ENCODE measurements at regions not wholly inside any gene's neighbourhood (a gene's known extent, or its start where the extent isn't known, plus 50 kb on each side); places are given as distances from the start of the nearest gene placed in this dataset.

DNA sequence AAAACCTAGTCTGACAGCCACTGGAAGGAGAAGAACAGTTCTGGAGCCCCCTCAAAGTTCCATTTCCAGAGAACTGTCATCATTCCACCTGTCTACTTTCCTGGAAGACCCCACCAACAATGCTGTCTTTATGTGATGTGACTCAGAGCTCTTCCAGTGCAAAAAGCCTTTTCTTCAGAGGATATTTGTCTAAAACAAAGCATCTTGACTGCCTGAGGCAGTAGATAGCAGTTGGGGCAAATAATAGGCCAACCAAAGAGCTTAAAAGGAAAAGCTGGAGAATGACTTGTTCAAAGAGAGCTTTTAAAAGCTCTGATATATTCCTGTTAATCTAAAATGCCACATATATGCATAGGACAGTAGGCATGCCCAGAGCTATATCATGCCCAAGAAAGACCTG lies 62.6 kb downstream of the MIS18A start:
- Histone ChIP-seq H3K36me3 (no peaks in the 10 kb centered on the region), H3K4me3 (no peak overlapping the region), H3K4me1 (0 out of 2 replicates have a peak, but pooled peaks cover 2% of the 10 kb centered on the region), H3K27me3 (no peaks in the 10 kb centered on the region), H3K9me3 (replicated peaks) (peaks cover 6% of the 10 kb centered on the region; the same call in 1 of the 2 replicates), H3K27ac (no peak overlapping the region)
- peak in 1 of 2 experiments; percentile 49 for DNase-seq

GRCh38 chr21:32215306-32215685 lies 63.6 kb downstream of the MIS18A start:
- Histone ChIP-seq H3K4me3 (no peak overlapping the region), H3K36me3 (no peaks in the 10 kb centered on the region), H3K27ac (no peak overlapping the region), H3K9me3 (replicated peaks) (peaks cover 6% of the 10 kb centered on the region; the same call in 1 of the 2 replicates), H3K4me1 (0 out of 2 replicates have a peak, but pooled peaks cover 2% of the 10 kb centered on the region), H3K27me3 (no peaks in the 10 kb centered on the region)
- DNase-seq = no peak

GRCh38 chr21:32214654-32215305 lies 64.1 kb downstream of the MIS18A start:
- Histone ChIP-seq H3K27me3 (no peaks in the 10 kb centered on the region), H3K36me3 (no peaks in the 10 kb centered on the region), H3K4me1 (0 out of 2 replicates have a peak, but pooled peaks cover 2% of the 10 kb centered on the region), H3K4me3 (no peak overlapping the region), H3K9me3 (replicated peaks) (peaks cover 6% of the 10 kb centered on the region; the same call in 1 of the 2 replicates), H3K27ac (no peak overlapping the region)
- DNase-seq = no peak

DNA sequence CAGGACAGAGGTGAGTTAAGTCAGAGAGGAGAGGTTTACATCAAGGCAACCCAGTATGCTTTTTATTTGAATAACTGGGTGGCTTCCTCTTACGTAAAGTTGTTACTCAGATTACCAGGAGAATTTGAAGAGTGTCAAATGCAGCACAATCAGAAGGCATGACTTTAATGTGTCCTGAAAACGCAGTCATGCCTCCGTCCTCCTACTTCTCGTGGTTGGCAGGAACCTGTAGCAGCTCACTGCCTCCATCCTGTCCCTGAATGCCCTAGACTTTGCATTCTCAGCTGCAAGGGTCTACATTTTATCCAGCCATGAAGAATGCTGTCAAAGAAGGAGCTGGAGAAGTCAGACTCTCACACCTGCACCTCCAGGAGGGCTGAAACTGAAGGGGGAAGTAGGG lies 66.7 kb downstream of the MIS18A start:
- Histone ChIP-seq H3K4me3 (no peak overlapping the region), H3K36me3 (no peaks in the 10 kb centered on the region), H3K27ac (no peak overlapping the region), H3K27me3 (no peaks in the 10 kb centered on the region), H3K4me1 (peaks cover 13% of the 10 kb centered on the region), H3K9me3 (replicated peaks) (peaks cover 6% of the 10 kb centered on the region; the same call in 1 of the 2 replicates)
- no peak for DNase-seq

DNA sequence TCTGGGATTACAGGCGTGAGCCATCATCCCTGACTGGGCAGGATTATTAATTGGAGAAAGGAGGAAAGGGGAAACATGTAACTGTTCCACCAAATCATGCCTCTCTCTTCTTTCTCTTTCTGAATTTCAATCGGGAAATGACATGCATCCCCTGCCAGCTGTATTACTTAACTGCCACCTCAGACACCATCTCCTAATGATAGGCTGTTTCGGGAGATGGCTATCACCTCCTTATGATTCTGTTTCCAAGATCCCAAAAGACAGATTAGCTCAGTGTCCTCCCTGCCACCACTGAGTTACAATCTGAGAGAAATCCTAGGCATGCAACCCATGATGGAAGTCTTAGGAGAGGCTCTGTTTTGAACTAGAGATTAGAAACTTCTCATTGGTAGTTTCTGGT lies 67.5 kb downstream of the MIS18A start:
- Histone ChIP-seq H3K4me3 (no peak overlapping the region), H3K36me3 (no peaks in the 10 kb centered on the region), H3K27me3 (no peaks in the 10 kb centered on the region), H3K4me1 (peaks cover 19% of the 10 kb centered on the region), H3K27ac (no peak overlapping the region), H3K9me3 (replicated peaks) (peaks cover 6% of the 10 kb centered on the region; the same call in 1 of the 2 replicates)
- DNase-seq = no peak

DNA sequence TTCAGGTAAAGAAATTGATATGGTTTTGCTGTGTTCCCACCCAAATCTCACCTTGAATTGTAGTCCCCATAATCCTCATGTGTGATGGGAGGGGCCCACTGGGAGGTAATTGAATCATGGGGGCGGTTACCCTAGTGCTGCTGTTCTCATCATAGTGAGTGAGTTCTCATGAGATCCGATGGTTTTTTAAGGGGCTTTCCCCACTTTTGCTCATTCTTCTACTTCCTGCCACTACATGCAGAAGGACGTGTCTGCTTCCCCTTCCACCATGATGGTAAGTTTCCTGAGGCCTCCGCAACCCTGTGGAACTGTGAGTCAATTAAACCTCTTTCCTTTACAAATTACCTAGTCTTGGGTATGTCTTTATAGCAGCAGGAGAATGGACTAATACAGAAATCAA lies 69.3 kb downstream of the MIS18A start:
- DNase-seq = no peak
- Histone ChIP-seq H3K4me1 (peaks cover 22% of the 10 kb centered on the region), H3K36me3 (no peaks in the 10 kb centered on the region), H3K27me3 (no peaks in the 10 kb centered on the region), H3K9me3 (replicated peaks) (peaks cover 6% of the 10 kb centered on the region; the same call in 1 of the 2 replicates), H3K4me3 (no peak overlapping the region), H3K27ac (no peak overlapping the region)

DNA sequence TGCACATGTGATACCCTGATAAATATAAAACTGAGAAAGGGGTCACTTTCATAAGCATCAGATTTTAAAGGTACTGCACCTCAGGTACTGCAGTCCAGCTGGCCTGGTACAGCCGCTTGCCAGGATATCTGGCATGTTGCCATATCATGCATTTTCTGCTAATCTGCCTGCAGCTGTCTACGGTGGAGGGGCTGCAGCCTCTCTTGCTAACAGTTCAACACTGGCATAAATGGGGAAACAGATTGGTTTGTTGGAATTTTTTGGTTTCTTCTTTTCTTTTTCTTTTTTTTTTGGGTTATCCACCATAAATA lies 71.5 kb downstream of the MIS18A start:
- Histone ChIP-seq H3K27me3 (no peaks in the 10 kb centered on the region), H3K4me3 (peak overlapping the region; percentile 12; the same call in 1 of the 2 replicates), H3K27ac (peak overlapping the region; percentile 23; the same call in 1 of the 2 replicates), H3K9me3 (replicated peaks) (no peaks in the 10 kb centered on the region), H3K36me3 (no peaks in the 10 kb centered on the region), H3K4me1 (peaks cover 22% of the 10 kb centered on the region)
- peak; percentile 80 to 90 for DNase-seq

DNA sequence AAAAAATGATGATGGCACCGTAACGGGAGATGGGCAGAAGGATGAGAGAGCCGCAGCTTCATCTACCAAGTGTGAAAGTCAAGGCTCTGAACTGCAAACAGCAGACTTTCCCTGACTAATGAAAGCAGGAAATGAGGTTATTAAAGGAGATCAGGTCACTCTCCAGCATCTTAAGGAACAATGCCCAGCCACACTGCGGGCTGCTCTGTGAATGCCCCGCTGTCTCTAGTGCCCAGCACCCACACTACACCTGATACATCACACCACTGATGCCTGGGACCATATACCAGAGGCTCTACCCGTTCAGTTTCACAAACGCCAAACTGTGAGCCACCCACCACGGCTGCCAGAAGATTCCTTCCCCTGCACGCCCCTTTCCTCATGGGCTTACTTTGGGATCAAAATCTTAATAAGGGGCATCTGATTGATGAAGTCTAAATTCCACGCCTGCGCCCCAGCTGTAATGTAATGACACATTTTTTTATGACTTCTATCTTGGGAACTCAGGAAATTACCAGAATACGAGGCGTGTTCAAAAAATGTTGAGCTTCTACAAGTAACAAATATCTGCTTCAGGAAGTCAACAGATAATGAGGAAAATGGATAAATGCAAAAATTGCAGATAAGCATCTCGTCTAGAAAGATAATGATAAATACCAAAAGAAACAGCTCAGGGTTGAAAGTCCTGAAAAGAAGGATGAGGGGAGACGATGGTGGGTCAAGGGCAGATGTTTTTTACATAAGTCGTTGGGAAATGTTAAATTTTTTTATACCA lies 72.0 kb downstream of the MIS18A start:
- Histone ChIP-seq H3K36me3 (no peaks in the 10 kb centered on the region), H3K27ac (peak overlapping the region; percentile 23; the same call in 1 of the 2 replicates), H3K4me3 (peak overlapping the region; percentile 12; the same call in 1 of the 2 replicates), H3K27me3 (no peaks in the 10 kb centered on the region), H3K9me3 (replicated peaks) (no peaks in the 10 kb centered on the region), H3K4me1 (peaks cover 22% of the 10 kb centered on the region)
- peak; percentile 39 to 65 for DNase-seq

- Histone ChIP-seq H3K9me3 (replicated peaks) (no peaks in the 10 kb centered on the region), H3K4me3 (no peak overlapping the region), H3K27ac (no peak overlapping the region), H3K4me1 (peaks cover 22% of the 10 kb centered on the region), H3K36me3 (no peaks in the 10 kb centered on the region), H3K27me3 (no peaks in the 10 kb centered on the region)
- DNase-seq = no peak
Observed at GRCh38 chr21:32203877-32204480, 74.9 kb downstream of the MIS18A start.

DNA sequence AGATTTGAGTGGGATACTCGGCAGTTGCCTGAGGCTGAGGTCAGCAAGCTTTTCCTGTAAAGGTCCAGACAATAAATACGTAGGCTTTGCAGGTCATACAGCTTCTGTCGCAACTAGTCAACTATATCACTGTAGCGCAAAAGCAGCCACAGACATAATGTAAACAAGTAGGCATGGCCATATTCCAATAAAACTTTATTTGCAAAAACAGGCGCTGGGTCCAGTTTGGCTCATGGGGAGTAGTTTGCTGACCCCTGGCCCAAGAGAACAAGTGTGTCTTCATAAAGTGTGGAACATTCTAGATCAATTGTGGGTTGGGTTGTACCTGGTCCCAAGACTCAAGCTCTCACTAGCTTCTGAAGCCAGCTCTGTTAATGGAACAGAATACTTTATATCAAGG lies 78.8 kb downstream of the MIS18A start:
- H3K36me3 ChIP-seq = no peaks in the 10 kb centered on the region
- no peaks in the 10 kb centered on the region for H3K27me3 ChIP-seq
- H3K27ac ChIP-seq = no peak overlapping the region
- no peaks in the 10 kb centered on the region; the same call in 1 of the 2 replicates for H3K9me3 ChIP-seq (replicated peaks)
- no peak for DNase-seq
- H3K4me3 ChIP-seq = no peak overlapping the region
- H3K4me1 ChIP-seq = peaks cover 4% of the 10 kb centered on the region; the same call in 1 of the 2 replicates

- Histone ChIP-seq H3K4me1 (peaks cover 4% of the 10 kb centered on the region; the same call in 1 of the 2 replicates), H3K9me3 (replicated peaks) (no peaks in the 10 kb centered on the region; the same call in 1 of the 2 replicates), H3K27ac (no peak overlapping the region), H3K36me3 (no peaks in the 10 kb centered on the region), H3K27me3 (no peaks in the 10 kb centered on the region), H3K4me3 (no peak overlapping the region)
- DNase-seq = no peak
Observed at GRCh38 chr21:32198384-32198783, 80.5 kb downstream of the MIS18A start.

DNA sequence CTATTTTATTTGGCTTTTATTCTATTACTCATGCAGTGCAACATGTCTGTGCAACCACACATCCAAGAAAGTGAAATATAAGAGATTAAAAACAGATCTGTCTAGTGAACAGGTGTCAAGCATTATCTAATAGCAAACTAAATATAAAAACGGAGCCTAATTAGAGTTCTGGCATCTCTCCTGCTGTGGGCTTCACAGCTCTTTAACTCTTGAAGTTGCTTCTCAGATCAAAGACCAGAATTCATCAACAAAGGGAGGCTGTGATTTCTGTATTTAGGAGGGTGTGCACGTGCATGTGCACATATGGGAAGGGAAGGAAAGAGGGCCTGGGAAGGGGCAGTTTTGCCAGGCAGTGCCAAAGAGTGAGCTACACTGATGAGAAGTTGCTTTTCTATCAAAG lies 81.0 kb downstream of the MIS18A start:
- Histone ChIP-seq H3K9me3 (replicated peaks) (no peaks in the 10 kb centered on the region; the same call in 1 of the 2 replicates), H3K4me3 (no peak overlapping the region), H3K4me1 (peaks cover 4% of the 10 kb centered on the region; the same call in 1 of the 2 replicates), H3K27ac (no peak overlapping the region), H3K36me3 (no peaks in the 10 kb centered on the region), H3K27me3 (no peaks in the 10 kb centered on the region)
- DNase-seq = no peak

GRCh38 chr21:32196001-32196400 lies 82.8 kb downstream of the MIS18A start:
- no peak for DNase-seq
- H3K9me3 ChIP-seq (replicated peaks) = no peaks in the 10 kb centered on the region; the same call in 1 of the 2 replicates
- no peaks in the 10 kb centered on the region for H3K27me3 ChIP-seq
- peaks cover 4% of the 10 kb centered on the region; the same call in 1 of the 2 replicates for H3K4me1 ChIP-seq
- H3K36me3 ChIP-seq = no peaks in the 10 kb centered on the region
- H3K4me3 ChIP-seq = no peak overlapping the region
- H3K27ac ChIP-seq = no peak overlapping the region

DNA sequence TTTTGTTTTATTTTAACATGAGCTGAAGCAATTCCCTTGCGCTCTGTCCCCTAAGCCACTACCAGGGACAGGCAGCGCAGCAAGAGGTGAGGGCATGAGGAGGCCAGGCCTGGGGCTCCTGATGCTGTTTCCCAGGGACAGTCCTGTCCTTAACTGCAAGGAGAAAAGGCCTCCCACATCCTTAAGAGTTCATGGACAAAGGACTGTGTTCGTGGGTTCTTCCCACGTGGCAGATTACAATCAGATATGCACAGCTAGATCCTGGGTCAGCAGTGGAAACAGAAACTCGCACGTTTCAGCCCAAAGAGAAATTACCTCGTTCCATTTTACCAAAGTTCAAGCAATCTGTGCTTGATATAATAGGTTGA lies 85.8 kb downstream of the MIS18A start:
- no peak for DNase-seq
- peaks cover 4% of the 10 kb centered on the region; the same call in 1 of the 2 replicates for H3K4me1 ChIP-seq
- H3K27ac ChIP-seq = no peak overlapping the region
- H3K4me3 ChIP-seq = no peak overlapping the region
- no peaks in the 10 kb centered on the region for H3K36me3 ChIP-seq
- no peaks in the 10 kb centered on the region; the same call in 1 of the 2 replicates for H3K9me3 ChIP-seq (replicated peaks)
- H3K27me3 ChIP-seq = no peaks in the 10 kb centered on the region

All from SJCRH30 (cell line).